Stimulated activated memory B cell treated with anti-CD40 and anti-IgM and Interleukin-4, amounts not matched to agents 10 μg/mL and 1 μg/mL and 100 μg/mL, for 72 hours (primary cell): ENCODE measurements at regions not wholly inside any gene's neighbourhood (a gene's known extent, or its start where the extent isn't known, plus 50 kb on each side); places are given as distances from the start of the nearest gene placed in this dataset.
"Not testable (repeated sequence)": the region's sequence is repeated elsewhere in the genome, so short reads cannot be mapped to it uniquely, and the experiment has no call there.

Experiments used
- ATAC-seq: fragments of 150-1000 bp; cut with Tn5 transposase; 2 replicates; pipeline ENCODE4 v1.10.0; 2021
- H3K27ac Mint-ChIP-seq: one replicate; pipeline ENCODE4 v1.8.0; 2022; ENCODE audit warnings: mild to moderate bottlenecking, mixed read lengths
- H3K27me3 Mint-ChIP-seq: one replicate; pipeline ENCODE4 v1.8.0; 2022; ENCODE audit warnings: mixed read lengths
- H3K36me3 Mint-ChIP-seq: one replicate; pipeline ENCODE4 v1.8.0; 2022; ENCODE audit warnings: mixed read lengths
- H3K4me1 Mint-ChIP-seq: one replicate; pipeline ENCODE4 v1.8.0; 2022; ENCODE audit warnings: mixed read lengths
- H3K4me3 Mint-ChIP-seq: one replicate; pipeline ENCODE4 v1.8.0; 2022; ENCODE audit warnings: mild to moderate bottlenecking, moderate library complexity, mixed read lengths
- H3K9me3 Mint-ChIP-seq: one replicate; pipeline ENCODE4 v1.8.0; 2022; ENCODE audit warnings: mixed read lengths

DNA sequence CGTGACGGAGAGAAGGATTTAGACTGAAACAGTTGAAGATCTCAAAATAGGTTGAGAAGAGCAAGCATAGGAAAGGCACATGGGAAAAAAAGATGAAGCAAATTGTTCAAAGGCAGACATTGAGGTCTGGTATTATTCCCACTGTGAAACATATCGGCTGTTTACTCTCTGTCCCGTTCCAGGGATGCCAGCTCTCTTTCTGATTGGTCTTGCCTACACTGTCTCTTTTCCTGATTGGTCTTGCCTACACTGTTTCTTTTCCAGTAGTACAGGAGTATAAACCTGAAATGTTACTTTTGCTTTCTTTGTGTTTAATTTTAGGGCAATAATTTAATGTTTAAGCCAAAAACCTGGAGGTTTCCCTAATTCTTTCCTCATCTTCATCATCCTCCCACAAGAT is 226.5 kb upstream of the MCHR2 start:
- Mint-ChIP-seq H3K4me1 (no peaks in the 10 kb centered on the region), H3K27ac (no peak overlapping the region), H3K9me3 (peaks cover 3% of the 10 kb centered on the region), H3K36me3 (no peaks in the 10 kb centered on the region), H3K27me3 (no peaks in the 10 kb centered on the region), H3K4me3 (no peak overlapping the region)
- peak; percentile 12 for ATAC-seq

DNA sequence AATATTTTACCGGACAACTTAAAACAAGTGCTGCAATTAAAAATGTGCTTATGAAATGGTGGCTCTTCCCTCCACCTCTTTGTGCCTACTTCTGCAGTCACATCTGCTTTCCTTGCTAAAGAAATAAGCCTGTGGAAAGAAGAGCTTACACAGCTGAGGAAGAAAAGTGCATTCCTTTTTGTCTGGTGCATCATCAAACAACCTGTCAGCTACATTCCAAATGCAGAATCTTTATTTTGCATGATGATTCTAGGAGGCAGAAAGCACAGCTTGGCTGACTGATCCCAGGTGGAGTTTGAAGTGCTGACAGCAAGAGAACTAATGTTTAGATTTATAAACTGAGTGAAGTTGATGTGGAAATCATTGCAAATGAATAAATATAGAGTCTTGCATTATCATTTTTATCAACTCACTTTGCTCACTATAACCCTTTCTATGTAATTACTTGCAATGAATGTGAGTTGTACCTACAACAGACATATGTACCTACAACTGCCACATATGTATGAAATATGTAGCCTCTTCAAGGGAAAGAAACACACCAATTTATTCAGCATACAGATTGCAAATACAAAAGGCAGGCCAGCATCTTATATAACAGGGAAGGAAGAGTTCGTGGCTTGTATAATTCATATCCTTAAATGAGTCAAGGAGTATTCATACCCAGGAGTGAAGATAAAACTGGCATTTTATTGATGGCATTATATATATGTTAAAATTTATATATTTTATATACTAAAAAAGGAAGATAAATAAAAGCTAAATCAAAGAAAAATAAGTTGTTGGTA is 223.4 kb upstream of the MCHR2 start:
- Mint-ChIP-seq H3K27me3 (no peaks in the 10 kb centered on the region), H3K4me1 (no peaks in the 10 kb centered on the region), H3K36me3 (no peaks in the 10 kb centered on the region), H3K4me3 (no peak overlapping the region), H3K27ac (no peak overlapping the region), H3K9me3 (peaks cover 3% of the 10 kb centered on the region)
- ATAC-seq = no peak

DNA sequence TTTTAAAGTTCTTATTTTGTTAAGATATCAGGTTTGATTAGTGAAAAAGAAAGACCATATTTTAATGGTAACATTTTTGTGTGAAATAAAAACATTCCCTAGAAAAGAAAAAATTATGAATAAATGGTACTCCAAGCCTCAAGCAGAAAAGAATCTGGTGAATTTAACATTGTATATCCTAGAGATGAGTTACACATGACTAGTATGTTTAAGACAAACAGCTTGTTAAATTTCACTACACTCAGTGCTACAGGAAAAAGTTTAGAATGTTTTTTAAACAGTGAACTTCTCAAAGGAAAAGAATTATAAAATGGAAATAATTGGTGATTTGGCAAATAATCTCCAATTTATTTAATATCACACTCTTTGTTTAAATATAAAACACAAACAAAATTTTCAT is 222.7 kb upstream of the MCHR2 start:
- Mint-ChIP-seq H3K4me1 (no peaks in the 10 kb centered on the region), H3K27ac (no peak overlapping the region), H3K9me3 (no peaks in the 10 kb centered on the region), H3K36me3 (no peaks in the 10 kb centered on the region), H3K4me3 (no peak overlapping the region), H3K27me3 (no peaks in the 10 kb centered on the region)
- no peak for ATAC-seq

DNA sequence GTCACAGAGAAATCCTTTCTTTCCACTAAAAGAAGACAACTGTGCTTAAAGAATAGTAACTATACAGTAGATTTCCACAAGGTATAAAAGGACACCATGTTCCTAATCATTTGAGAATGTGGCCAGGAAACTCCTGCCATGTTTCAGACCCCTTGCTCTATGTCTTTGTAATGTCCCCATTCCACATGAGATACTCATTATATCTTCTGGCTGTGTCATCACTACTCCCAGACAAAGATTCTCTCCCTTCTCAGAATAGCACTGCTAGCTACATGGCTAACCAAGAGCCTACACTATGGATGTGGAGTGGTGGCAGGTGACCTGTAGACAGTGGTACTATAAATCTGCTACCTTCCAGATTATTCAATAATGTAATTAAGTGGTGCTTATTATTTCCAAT is 218.1 kb upstream of the MCHR2 start:
- H3K9me3 Mint-ChIP-seq = no peaks in the 10 kb centered on the region
- no peak overlapping the region for H3K4me3 Mint-ChIP-seq
- H3K27ac Mint-ChIP-seq = no peak overlapping the region
- H3K4me1 Mint-ChIP-seq = no peaks in the 10 kb centered on the region
- H3K36me3 Mint-ChIP-seq = no peaks in the 10 kb centered on the region
- H3K27me3 Mint-ChIP-seq = no peaks in the 10 kb centered on the region
- ATAC-seq = no peak

DNA sequence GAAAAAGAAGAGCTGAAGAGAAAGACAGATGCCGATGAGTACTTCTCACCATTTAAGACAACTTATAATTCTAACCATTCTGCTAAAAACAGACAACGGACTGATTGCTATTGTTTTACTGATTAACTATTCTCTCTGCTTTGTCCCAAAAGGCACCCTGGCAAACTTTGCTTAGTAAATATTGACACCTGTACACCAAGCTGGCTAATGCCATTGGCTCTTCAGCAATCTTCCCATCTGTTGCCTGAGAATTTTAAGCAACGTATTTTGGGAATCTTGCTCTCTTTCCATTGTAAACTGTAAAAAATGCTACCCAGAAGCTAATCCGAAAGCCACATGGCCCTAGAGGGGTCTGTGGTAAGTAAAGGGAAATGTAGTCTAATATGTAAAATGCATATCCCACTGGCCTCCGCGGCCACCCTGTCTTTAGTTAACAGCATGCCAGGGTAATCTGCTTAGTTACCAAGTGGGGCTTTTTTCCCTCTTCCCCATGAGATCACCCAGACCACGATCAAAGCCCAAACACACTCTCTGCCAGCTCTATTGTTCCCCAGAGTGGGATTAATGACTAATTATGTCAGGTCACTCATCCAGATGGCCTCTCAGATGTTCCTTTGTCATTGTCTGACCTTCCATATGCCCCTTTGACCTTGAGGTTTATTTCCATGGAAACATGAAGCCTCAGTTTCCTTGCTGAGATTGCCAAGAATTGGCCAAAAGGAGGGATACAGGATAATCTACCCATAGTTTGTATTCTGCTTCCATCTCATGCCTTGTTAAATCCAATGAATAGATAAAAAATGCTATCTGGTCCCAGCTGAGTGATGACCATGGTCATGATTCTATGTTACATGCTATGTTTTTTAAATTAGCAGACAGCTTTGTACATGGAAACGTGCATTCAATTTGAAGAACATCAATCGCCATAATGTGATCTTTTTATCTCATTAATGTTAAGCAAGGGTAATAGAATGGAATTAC is 216.4 kb upstream of the MCHR2 start:
- no peaks in the 10 kb centered on the region for H3K9me3 Mint-ChIP-seq
- no peak overlapping the region for H3K27ac Mint-ChIP-seq
- H3K4me3 Mint-ChIP-seq = no peak overlapping the region
- no peak for ATAC-seq
- no peaks in the 10 kb centered on the region for H3K4me1 Mint-ChIP-seq
- peaks cover 6% of the 10 kb centered on the region for H3K27me3 Mint-ChIP-seq
- no peaks in the 10 kb centered on the region for H3K36me3 Mint-ChIP-seq

DNA sequence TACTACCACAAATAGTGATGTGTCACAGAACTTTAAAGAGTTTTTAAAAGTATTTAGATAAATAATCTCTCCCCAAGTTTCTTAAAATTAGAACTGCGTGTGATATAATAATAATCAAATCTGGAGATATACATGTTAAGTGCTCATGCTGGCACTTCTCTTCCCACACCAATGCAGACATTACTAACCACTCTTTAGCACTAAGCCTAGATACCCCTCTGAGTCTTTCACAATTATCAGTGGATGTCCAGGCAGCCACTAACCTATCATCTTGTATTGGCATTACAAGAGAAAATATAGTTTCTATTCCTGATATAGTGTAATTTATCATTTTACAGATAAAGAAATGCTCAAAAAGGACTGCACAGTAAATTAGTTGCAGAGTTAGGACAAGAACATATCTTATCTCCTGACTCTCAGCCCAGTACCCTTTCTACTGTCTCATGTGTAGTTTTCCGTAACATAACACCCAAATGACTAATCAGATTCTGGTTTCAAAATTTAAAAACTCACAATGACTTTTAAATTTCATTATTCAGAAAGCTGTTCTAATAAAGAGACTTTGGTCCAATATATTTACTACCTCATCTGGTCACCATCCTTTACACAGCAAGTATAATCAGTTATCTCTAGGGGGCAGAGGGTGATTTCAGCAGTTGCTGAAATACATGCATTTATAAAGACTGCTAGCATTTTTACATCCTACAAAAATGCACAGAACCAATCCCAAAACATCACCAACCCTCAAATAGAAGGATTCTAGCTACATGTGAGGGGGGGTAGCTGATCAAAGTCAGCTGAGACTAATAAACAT is 215.5 kb upstream of the MCHR2 start:
- H3K27ac Mint-ChIP-seq = no peak overlapping the region
- peaks cover 15% of the 10 kb centered on the region for H3K27me3 Mint-ChIP-seq
- no peaks in the 10 kb centered on the region for H3K9me3 Mint-ChIP-seq
- H3K4me1 Mint-ChIP-seq = no peaks in the 10 kb centered on the region
- no peak for ATAC-seq
- no peaks in the 10 kb centered on the region for H3K36me3 Mint-ChIP-seq
- no peak overlapping the region for H3K4me3 Mint-ChIP-seq

DNA sequence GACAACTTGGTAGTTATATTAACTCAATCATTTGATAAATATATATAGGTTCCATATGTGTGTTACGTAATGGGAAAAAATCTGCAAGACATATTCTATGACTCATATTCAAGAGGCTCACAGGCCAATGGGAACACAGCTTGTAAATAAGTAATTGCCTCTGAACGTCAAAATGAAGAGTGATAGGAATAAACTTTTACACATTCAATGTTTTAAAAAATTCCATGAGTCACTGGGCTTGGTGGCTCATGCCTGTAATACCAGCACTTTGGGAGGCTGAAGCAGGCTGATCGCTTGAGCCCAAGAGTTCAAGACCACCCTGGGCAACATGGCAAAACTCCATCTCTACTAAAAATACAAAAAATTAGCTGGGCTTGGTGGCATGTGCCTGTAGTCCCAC is 209.4 kb upstream of the MCHR2 start:
- no peak overlapping the region for H3K27ac Mint-ChIP-seq
- H3K4me1 Mint-ChIP-seq = no peaks in the 10 kb centered on the region
- ATAC-seq = no peak
- peaks cover 3% of the 10 kb centered on the region for H3K9me3 Mint-ChIP-seq
- H3K36me3 Mint-ChIP-seq = no peaks in the 10 kb centered on the region
- peaks cover 19% of the 10 kb centered on the region for H3K27me3 Mint-ChIP-seq
- no peak overlapping the region for H3K4me3 Mint-ChIP-seq

DNA sequence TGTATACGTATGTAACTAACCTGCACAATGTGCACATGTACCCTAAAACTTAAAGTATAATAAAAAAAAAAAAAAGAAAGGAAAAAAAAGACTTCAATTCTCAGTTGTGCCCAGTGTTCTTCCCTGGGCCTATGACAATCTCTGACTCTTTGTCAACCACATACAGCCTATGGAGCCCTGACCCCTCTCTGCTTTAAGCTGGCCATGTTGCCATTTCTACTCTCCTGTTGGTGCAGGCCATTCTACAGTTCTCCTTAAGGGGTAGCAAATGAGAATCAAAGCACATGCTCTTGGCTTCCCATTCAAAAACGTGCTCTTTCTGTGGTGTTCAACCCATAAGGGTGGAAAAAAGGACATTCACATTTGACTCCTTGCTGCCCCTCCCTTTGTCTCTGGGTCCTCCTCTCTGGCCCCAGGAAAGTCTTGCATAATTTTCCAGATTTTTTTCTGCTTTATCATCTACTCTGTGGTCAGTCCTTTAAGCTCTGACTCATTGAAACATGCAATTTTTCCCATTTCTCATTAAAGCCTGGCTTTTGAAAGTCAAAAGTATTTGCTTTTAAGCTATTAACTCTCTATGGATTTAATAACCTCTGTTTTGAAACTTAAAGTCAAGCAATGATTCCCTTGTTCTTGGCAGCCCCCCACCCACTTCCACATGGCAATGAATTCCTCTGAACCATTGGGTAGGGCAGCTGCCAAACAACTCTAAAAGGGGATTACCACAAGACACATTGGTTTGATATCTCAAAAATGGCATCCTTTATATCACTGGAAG is 208.6 kb upstream of the MCHR2 start:
- H3K36me3 Mint-ChIP-seq = no peaks in the 10 kb centered on the region
- H3K4me3 Mint-ChIP-seq = no peak overlapping the region
- ATAC-seq = no peak
- no peak overlapping the region for H3K27ac Mint-ChIP-seq
- peaks cover 3% of the 10 kb centered on the region for H3K9me3 Mint-ChIP-seq
- no peaks in the 10 kb centered on the region for H3K4me1 Mint-ChIP-seq
- H3K27me3 Mint-ChIP-seq = peaks cover 19% of the 10 kb centered on the region

DNA sequence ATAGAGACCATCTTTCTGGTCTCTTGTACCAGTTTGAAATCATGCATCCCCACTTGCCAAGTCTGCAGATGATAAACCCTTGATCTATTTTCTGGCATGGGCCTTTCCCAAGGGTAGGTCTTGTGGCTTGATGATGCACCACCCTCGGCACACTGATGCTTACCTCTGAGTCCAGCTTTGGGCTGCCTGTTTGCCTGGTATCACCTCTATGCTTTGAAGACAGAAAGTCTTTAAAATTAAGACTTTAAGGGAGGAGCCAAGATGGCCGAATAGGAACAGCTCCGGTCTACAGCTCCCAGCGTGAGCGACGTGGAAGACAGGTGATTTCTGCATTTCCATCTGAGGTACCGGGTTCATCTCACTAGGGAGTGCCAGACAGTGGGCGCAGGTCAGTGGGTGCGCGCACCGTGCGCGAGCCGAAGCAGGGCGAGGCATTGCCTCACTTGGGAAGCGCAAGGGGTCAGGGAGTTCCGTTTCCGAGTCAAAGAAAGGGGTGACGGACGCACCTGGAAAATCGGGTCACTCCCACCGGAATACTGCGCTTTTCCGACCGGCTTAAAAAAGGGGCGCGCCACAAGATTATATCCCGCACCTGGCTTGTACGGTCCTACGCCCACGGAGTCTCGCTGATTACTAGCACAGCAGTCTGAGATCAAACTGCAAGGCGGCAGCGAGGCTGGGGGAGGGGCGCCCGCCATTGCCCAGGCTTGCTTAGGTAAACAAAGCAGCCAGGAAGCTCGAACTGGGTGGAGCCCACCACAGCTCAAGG is 202.4 kb upstream of the MCHR2 start:
- ATAC-seq, H3K9me3 Mint-ChIP-seq, H3K27ac Mint-ChIP-seq, H3K4me3 Mint-ChIP-seq, H3K4me1 Mint-ChIP-seq, H3K36me3 Mint-ChIP-seq: not testable (repeated sequence)
- H3K27me3 Mint-ChIP-seq = peaks cover 16% of the 10 kb centered on the region

DNA sequence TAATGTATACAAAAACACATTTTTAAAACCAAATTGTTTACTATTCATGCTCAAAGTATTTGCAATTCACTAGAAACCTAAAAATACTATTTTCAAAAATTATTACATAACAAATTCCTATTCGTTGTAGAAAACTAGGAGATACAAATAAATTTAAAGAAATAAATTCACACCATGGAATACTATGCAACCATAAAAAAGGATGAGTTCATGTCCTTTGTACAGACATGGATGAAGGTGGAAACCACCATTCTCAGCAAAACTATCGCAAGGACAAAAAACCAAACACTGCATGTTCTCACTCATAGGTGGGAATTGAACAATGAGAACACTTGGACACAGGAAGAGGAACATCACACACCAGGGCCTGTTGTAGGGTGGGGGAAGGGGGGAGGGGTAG is 201.2 kb upstream of the MCHR2 start:
- H3K9me3 Mint-ChIP-seq, H3K4me3 Mint-ChIP-seq, ATAC-seq, H3K4me1 Mint-ChIP-seq, H3K27ac Mint-ChIP-seq, H3K36me3 Mint-ChIP-seq: not testable (repeated sequence)
- peaks cover 23% of the 10 kb centered on the region for H3K27me3 Mint-ChIP-seq

DNA sequence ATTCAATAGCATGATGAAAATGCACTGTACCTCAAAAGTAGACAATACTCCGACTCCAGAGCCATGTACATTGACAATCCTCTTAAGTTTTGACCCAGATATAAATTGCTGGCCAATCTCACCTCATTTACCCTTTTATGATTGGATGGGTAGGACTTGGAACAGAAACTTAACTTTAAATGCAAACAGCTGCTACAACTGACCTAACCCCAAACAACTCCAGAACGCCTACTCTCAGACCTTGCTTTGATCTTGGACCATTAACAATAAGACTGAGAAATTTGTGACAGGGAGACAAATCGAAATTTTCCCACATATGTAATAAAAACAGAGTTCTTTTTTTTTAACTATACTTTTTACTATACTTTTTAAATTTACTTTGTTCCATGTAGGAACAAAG is 200.5 kb upstream of the MCHR2 start:
- Mint-ChIP-seq H3K9me3 (no peaks in the 10 kb centered on the region), H3K27me3 (peaks cover 23% of the 10 kb centered on the region), H3K36me3 (no peaks in the 10 kb centered on the region), H3K27ac (no peak overlapping the region), H3K4me3 (no peak overlapping the region), H3K4me1 (no peaks in the 10 kb centered on the region)
- no peak for ATAC-seq

DNA sequence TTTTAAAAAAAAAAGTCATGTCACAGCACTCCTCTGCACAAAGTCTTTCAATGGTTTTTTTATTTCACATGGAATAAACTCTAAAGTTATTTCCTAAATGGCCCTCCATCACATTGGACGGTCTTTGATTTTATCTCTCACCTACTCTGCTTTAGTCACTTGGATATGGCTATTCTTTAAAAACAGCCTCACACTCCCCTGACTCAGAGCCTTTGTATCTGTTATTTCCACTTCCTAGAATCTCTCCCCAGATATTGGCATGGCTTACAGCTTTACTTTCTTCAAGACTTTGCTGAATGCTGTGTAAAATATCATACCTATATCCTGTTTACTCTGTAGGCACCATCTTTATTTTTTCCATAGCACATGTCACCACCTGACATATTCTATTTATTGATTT is 194.7 kb upstream of the MCHR2 start:
- Mint-ChIP-seq H3K4me1 (no peaks in the 10 kb centered on the region), H3K27ac (no peak overlapping the region), H3K4me3 (no peak overlapping the region), H3K9me3 (no peaks in the 10 kb centered on the region), H3K36me3 (no peaks in the 10 kb centered on the region), H3K27me3 (peaks cover 23% of the 10 kb centered on the region)
- ATAC-seq = no peak

DNA sequence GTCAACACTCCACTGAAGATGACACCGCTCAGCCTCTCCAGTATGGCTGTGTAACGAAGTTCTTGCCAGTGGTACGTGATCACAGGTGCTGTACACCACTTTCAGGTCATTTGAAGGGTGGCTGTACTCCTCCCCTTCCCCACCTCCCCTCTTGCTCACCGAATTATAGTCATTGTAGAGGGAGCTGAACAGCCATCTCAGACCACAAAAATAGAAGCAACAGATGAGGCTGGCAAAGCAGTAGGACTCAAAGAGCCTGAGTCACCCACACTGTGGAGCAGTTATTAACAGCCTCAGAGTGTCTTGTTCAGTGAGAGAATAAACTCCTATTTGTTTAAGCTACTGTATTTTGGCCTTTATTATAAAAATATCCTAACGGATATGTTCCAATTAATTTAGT is 192.5 kb upstream of the MCHR2 start:
- Mint-ChIP-seq H3K4me1 (no peaks in the 10 kb centered on the region), H3K27ac (no peak overlapping the region), H3K27me3 (peaks cover 19% of the 10 kb centered on the region), H3K4me3 (no peak overlapping the region), H3K9me3 (no peaks in the 10 kb centered on the region), H3K36me3 (no peaks in the 10 kb centered on the region)
- no peak for ATAC-seq

DNA sequence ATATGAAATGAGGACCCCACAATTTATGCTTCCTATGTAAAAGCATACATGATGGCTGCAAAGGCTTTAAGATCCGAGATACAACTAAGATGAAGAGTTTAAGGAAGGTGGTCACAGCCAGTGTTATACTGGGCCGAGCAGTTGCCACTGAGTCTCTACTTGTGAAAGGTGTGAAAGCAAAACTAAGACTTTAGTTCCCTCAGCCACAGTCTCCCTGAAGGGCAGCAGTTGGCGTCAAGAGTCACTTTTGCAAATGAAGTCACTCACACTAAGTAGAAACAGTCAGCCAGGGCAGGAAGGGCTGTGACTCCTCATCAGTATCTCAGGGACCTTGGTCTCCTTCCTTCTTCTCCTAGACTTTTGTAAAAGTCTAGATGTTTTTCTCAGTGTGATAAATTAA is 191.6 kb upstream of the MCHR2 start:
- H3K36me3 Mint-ChIP-seq = no peaks in the 10 kb centered on the region
- H3K27ac Mint-ChIP-seq = no peak overlapping the region
- ATAC-seq = no peak

More for the DNA sequence above, 191.6 kb upstream of the MCHR2 start:
- H3K9me3 Mint-ChIP-seq = no peaks in the 10 kb centered on the region
- no peak overlapping the region for H3K4me3 Mint-ChIP-seq
- peaks cover 17% of the 10 kb centered on the region for H3K27me3 Mint-ChIP-seq
- no peaks in the 10 kb centered on the region for H3K4me1 Mint-ChIP-seq
